ENCODE measurements at regions not wholly inside any gene's neighbourhood (a gene's known extent, or its start where the extent isn't known, plus 50 kb on each side); places are given as distances from the start of the nearest gene placed in this dataset.

DNA sequence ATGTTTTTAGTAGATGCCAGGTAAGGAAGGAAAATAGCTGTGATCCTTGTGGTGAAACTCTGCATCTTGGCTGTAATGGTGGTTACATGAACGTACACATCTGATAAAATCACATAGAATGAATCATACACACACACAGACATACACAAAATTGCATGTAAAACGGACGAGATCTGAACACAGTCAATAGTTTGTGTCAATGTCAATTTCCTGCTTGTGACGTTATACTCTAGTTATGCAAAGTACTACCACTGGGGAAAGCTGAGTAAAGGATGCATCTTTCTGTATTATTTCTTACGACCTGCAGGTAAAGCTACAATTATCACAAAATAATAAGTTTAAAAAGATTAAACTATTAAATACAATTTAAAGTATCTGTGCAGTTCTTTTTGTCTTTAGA, 493.7 kb upstream of the ZP4 start:
- TF ChIP-seq, protein P1, sequence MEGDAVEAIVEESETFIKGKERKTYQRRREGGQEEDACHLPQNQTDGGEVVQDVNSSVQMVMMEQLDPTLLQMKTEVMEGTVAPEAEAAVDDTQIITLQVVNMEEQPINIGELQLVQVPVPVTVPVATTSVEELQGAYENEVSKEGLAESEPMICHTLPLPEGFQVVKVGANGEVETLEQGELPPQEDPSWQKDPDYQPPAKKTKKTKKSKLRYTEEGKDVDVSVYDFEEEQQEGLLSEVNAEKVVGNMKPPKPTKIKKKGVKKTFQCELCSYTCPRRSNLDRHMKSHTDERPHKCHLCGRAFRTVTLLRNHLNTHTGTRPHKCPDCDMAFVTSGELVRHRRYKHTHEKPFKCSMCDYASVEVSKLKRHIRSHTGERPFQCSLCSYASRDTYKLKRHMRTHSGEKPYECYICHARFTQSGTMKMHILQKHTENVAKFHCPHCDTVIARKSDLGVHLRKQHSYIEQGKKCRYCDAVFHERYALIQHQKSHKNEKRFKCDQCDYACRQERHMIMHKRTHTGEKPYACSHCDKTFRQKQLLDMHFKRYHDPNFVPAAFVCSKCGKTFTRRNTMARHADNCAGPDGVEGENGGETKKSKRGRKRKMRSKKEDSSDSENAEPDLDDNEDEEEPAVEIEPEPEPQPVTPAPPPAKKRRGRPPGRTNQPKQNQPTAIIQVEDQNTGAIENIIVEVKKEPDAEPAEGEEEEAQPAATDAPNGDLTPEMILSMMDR (IDR thresholded peaks at IDR 0.05; ENCODE audit: low read depth, low read length, missing input control): no peak
- no peak for TF ChIP-seq JUND (IDR thresholded peaks at IDR 0.05)
- no peak for TF ChIP-seq RAD21 (IDR thresholded peaks at IDR 0.05)
- no peak for TF ChIP-seq GABPA (IDR thresholded peaks at IDR 0.05 in 1 of 2, conservative IDR thresholded peaks at IDR 0.05 in 1 of 2)
- TF ChIP-seq ZBTB33 (IDR thresholded peaks at IDR 0.05): no peak
- TF ChIP-seq REST (IDR thresholded peaks at IDR 0.05): no peak
- no peak for TF ChIP-seq ATF3 (IDR thresholded peaks at IDR 0.05)
- TF ChIP-seq TAF1 (conservative IDR thresholded peaks at IDR 0.05): no peak
- TF ChIP-seq SP1 (IDR thresholded peaks at IDR 0.05): no peak
- no peak for TF ChIP-seq RXRA (IDR thresholded peaks at IDR 0.05)
- TF ChIP-seq FOXA2 (IDR thresholded peaks at IDR 0.05): no peak
- TF ChIP-seq HNF4A (conservative IDR thresholded peaks at IDR 0.05): no peak
- TF ChIP-seq MAX (IDR thresholded peaks at IDR 0.05): no peak
